B cell (primary cell): ENCODE measurements at regions not wholly inside any gene's neighbourhood (a gene's known extent, or its start where the extent isn't known, plus 50 kb on each side); places are given as distances from the start of the nearest gene placed in this dataset.

Source experiments
- ATAC-seq: fragments of 200-7000 bp; cut with Tn5 transposase; one replicate; pipeline ENCODE4 v1.10.0; 2021; ENCODE audit warnings: low read depth, mild to moderate bottlenecking, moderate number of reproducible peaks, moderate library complexity
- CTCF ChIA-PET: fragments of 350-600 bp; sonication (Branson Sonifier 250); formaldehyde crosslinking; loops from one replicate; lab custom pipeline; 2021; ENCODE audit warnings: antibody characterized with exemption, inconsistent platforms; lab: Charles Lee
- POLR2A ChIA-PET: fragments of 350-600 bp; sonication (Branson Sonifier 250); formaldehyde crosslinking; loops from one replicate; lab custom pipeline; 2021; ENCODE audit warnings: antibody characterized with exemption; lab: Charles Lee
- DNase-seq: peaks from one replicate; pipeline ENCODE4 v3.0.0; 2013
- H2AFZ ChIP-seq: 2 replicates; pipeline ENCODE4 v1.6.1; 2012; ENCODE audit warnings: mild to moderate bottlenecking, low read depth, low read length; ENCODE audit not compliant: insufficient read depth, poor library complexity, severe bottlenecking
- H3K27ac ChIP-seq, 2 donors: 1 replicate in 1 of 2; 2 replicates in 1 of 2; pipeline ENCODE4 v1.5.1; 2012 to 2013; ENCODE audit warnings: low read length in 2 of 2, mild to moderate bottlenecking in 2 of 2, moderate library complexity in 1 of 2
- H3K27me3 ChIP-seq, 4 experiments: fragments of 200-600 bp in 1 of 4; sonication (generic) in 1 of 4; replicated peaks in 1 of 4; 1 replicate in 2 of 4; 2 replicates in 2 of 4; pipeline versions ENCODE4 v1.6.1 to v1.7.0; 2013 to 2016; ENCODE audit warnings: low read length in 3 of 4, mild to moderate bottlenecking in 2 of 4, mixed read lengths in 1 of 4, moderate library complexity in 1 of 4; ENCODE audit not compliant: insufficient read depth in 4 of 4, control insufficient read depth in 3 of 4; ENCODE audit errors: control extremely low read depth in 1 of 4
- H3K36me3 ChIP-seq, 2 experiments: replicated peaks in 1 of 2; 1 replicate in 1 of 2; 2 replicates in 1 of 2; pipeline versions ENCODE4 v1.6.1 to v1.7.1; 2013; ENCODE audit warnings: low read length in 1 of 2; ENCODE audit not compliant: insufficient read depth in 2 of 2, control insufficient read depth in 1 of 2; ENCODE audit errors: control extremely low read depth in 1 of 2, extremely low read depth in 1 of 2
- H3K4me1 ChIP-seq, 2 donors: fragments of 200-600 bp in 1 of 2; sonication (generic) in 1 of 2; 1 replicate in 1 of 2; 2 replicates in 1 of 2; pipeline versions ENCODE4 v1.5.1 to v1.6.1; 2013 to 2017; ENCODE audit warnings: low read length in 2 of 2; ENCODE audit not compliant: control insufficient read depth in 2 of 2, insufficient read depth in 2 of 2
- H3K4me2 ChIP-seq: replicated peaks from 2 replicates; pipeline ENCODE3; 2012; ENCODE audit warnings: mild to moderate bottlenecking, low read depth, low read length; ENCODE audit not compliant: poor library complexity, severe bottlenecking
- H3K4me3 ChIP-seq, 5 experiments: fragments of 200-600 bp in 1 of 5; sonication (generic) in 1 of 5; 1 replicate in 3 of 5; 2 replicates in 2 of 5; pipeline versions ENCODE4 v1.5.1 to v1.7.0; 2011 to 2016; ENCODE audit warnings: low read length in 4 of 5, mild to moderate bottlenecking in 4 of 5, low read depth in 2 of 5, control low read depth in 1 of 5, moderate library complexity in 1 of 5; ENCODE audit not compliant: insufficient read depth in 1 of 5; ENCODE audit errors: control extremely low read depth in 1 of 5, extremely low read depth in 1 of 5
- H3K79me2 ChIP-seq: fragments of 200-600 bp; sonication (generic); one replicate; pipeline ENCODE4 v1.6.0; 2016; ENCODE audit warnings: low read length; ENCODE audit not compliant: control insufficient read depth, insufficient read depth
- H3K9ac ChIP-seq: fragments of 200-600 bp; sonication (generic); 2 replicates; pipeline ENCODE4 v1.6.1; 2017; ENCODE audit warnings: mild to moderate bottlenecking, low read length, moderate library complexity
- H3K9me3 ChIP-seq, 3 donors: one replicate each; pipeline versions ENCODE4 v1.6.1 to v1.7.1; 2013; ENCODE audit warnings: low read length in 2 of 3; ENCODE audit not compliant: control insufficient read depth in 2 of 3, insufficient read depth in 1 of 3; ENCODE audit errors: control extremely low read depth in 1 of 3
- H4K20me1 ChIP-seq: 2 replicates; pipeline ENCODE4 v1.6.0; 2012; ENCODE audit warnings: mild to moderate bottlenecking, low read length; ENCODE audit not compliant: insufficient read depth, control insufficient read depth, poor library complexity, severe bottlenecking
- H3K27ac Mint-ChIP-seq: one replicate; pipeline ENCODE4 v1.8.0; 2021; ENCODE audit warnings: mixed read lengths
- H3K27me3 Mint-ChIP-seq: one replicate; pipeline ENCODE4 v1.8.0; 2021; ENCODE audit warnings: mixed read lengths
- H3K4me1 Mint-ChIP-seq: one replicate; pipeline ENCODE4 v1.8.0; 2021; ENCODE audit warnings: mixed read lengths
- H3K4me3 Mint-ChIP-seq: one replicate; pipeline ENCODE4 v1.8.0; 2021; ENCODE audit warnings: mixed read lengths
- H3K9me3 Mint-ChIP-seq: one replicate; pipeline ENCODE4 v1.8.0; 2022; ENCODE audit warnings: mixed read lengths; ENCODE audit not compliant: insufficient read depth
- CTCF ChIP-seq: fragments of 200-600 bp; IDR thresholded peaks from one replicate; pipeline ENCODE4 v1.8.0; 2022; ENCODE audit warnings: antibody characterized with exemption, mild to moderate bottlenecking
- EZH2 ChIP-seq: IDR thresholded peaks from 2 replicates; pipeline ENCODE4 v1.6.1; 2012; ENCODE audit warnings: borderline replicate concordance, low read depth, mild to moderate bottlenecking, moderate library complexity, low read length; ENCODE audit not compliant: insufficient read depth, poor library complexity, severe bottlenecking
- WGBS: methylation state at CpG from one replicate; pipeline ENCODE4 v1.1.5; 2013; ENCODE audit warnings: missing lambda C conversion rate; ENCODE audit not compliant: insufficient coverage; 5-methylcytosine and 5-hydroxymethylcytosine counted together
- intact Hi-C: fragments of 100-400 bp; cut with micrococcal nuclease; formaldehyde crosslinking; loops from one replicate; pipeline ENCODE4 v1.10.0; 2022

DNA sequence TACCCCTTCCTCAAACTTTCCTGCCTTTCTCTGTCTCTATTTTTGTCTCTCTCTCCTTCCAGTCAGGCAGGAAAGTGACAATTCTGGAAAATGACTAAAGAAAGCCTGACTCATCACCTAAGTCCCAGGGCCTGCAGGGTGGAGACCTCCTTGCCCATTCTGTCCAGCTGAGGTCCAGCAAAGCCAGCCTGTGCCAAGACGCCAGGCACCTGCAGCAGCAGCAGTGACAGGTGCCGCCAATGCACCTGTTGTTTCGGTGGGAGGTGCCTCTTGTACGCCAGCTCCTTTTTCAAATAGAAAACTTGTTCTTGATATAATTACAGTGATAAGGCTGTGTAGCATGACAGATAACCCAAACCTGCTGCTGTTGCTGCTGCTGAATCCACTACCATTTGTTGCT is 501.3 kb downstream of the NTRK3 start:
- ChIA-PET POLR2A (no interaction called here), CTCF (no interaction called here)
- no peaks in the 10 kb centered on the region for H3K36me3 ChIP-seq
- 80% methylated on average over 1 of the region's 4 CpGs for WGBS
- H4K20me1 ChIP-seq = no peaks in the 10 kb centered on the region
- ATAC-seq (no peak), DNase-seq (no peak)
- no peaks in the 10 kb centered on the region for H3K79me2 ChIP-seq
- H3K4me3 ChIP-seq = no peak overlapping the region
- H3K27ac ChIP-seq = no peak overlapping the region
- H3K27me3 ChIP-seq = no peaks in the 10 kb centered on the region
- no peak overlapping the region for H3K27ac Mint-ChIP-seq
- H3K4me2 ChIP-seq = no peak overlapping the region
- no peak for TF ChIP-seq EZH2
- TF ChIP-seq CTCF = no peak
- H3K9ac ChIP-seq = no peak overlapping the region
- peaks cover 3% of the 10 kb centered on the region for H3K9me3 Mint-ChIP-seq
- H3K9me3 ChIP-seq = no peaks in the 10 kb centered on the region
- H2AFZ ChIP-seq = no peak overlapping the region
- intact Hi-C loops = no loop called here
- no peaks in the 10 kb centered on the region for H3K4me1 ChIP-seq
- H3K4me1 Mint-ChIP-seq = no peaks in the 10 kb centered on the region
- no peak overlapping the region for H3K4me3 Mint-ChIP-seq
- no peaks in the 10 kb centered on the region for H3K27me3 Mint-ChIP-seq

- Histone ChIP-seq H3K4me1 (no peaks in the 10 kb centered on the region), H3K4me3 (no peak overlapping the region), H3K9ac (no peak overlapping the region), H3K27ac (no peak overlapping the region), H3K9me3 (no peaks in the 10 kb centered on the region), H3K36me3 (no peaks in the 10 kb centered on the region), H3K4me2 (no peak overlapping the region), H3K27me3 (no peaks in the 10 kb centered on the region), H4K20me1 (no peaks in the 10 kb centered on the region), H2AFZ (no peak overlapping the region), H3K79me2 (no peaks in the 10 kb centered on the region)
- intact Hi-C loops = no loop called here
- H3K9me3 Mint-ChIP-seq = peaks cover 3% of the 10 kb centered on the region
- ChIA-PET POLR2A (no interaction called here), CTCF (no interaction called here)
- H3K27ac Mint-ChIP-seq = no peak overlapping the region
- no peak overlapping the region for H3K4me3 Mint-ChIP-seq
- no peak for TF ChIP-seq CTCF
- TF ChIP-seq EZH2 = no peak
- WGBS = 95% methylated on average over 11 of the region's 11 CpGs
- no peaks in the 10 kb centered on the region for H3K4me1 Mint-ChIP-seq
- no peak for DNase-seq
- ATAC-seq = no peak
- no peaks in the 10 kb centered on the region for H3K27me3 Mint-ChIP-seq
These were observed 503.0 kb downstream of the NTRK3 start for GRCh38 chr15:87753539-87753938.
